BJ (cell line): ENCODE measurements at regions not wholly inside any gene's neighbourhood (a gene's known extent, or its start where the extent isn't known, plus 50 kb on each side); places are given as distances from the start of the nearest gene placed in this dataset.

Experiments
- CTCF ChIA-PET: fragments of 350-600 bp; formaldehyde crosslinking; extraction: SDS; loops from one replicate; lab custom pipeline; 2021; ENCODE audit warnings: antibody characterized with exemption, inconsistent platforms; lab: Yijun Ruan, JAX
- POLR2A ChIA-PET: fragments of 300-600 bp; sonication (Branson Sonifier 250); formaldehyde crosslinking; extraction: SDS; loops from one replicate; lab custom pipeline; 2021; ENCODE audit warnings: antibody characterized with exemption; lab: Charles Lee
- DNase-seq: peaks from one replicate; pipeline ENCODE4 v3.0.0-alpha.2; 2011; ENCODE audit warnings: low read depth
- H3K27me3 ChIP-seq: 2 replicates; pipeline ENCODE4 v1.6.0; 2011; ENCODE audit warnings: low read length; ENCODE audit not compliant: control insufficient read depth, insufficient read depth
- H3K36me3 ChIP-seq: 2 replicates; pipeline ENCODE4 v1.5.1; 2011; ENCODE audit warnings: low read length; ENCODE audit not compliant: control insufficient read depth, insufficient read depth
- H3K4me3 ChIP-seq: 2 replicates; pipeline ENCODE4 v1.5.1; 2011; ENCODE audit warnings: low read depth, mild to moderate bottlenecking, control low read depth, low read length
- TF ChIP-seq, protein P1 (sequence below): IDR thresholded peaks from 2 replicates; pipeline ENCODE4 v1.5.1; 2011; ENCODE audit warnings: low read depth, mild to moderate bottlenecking, control low read depth, inconsistent platforms, low read length, moderate library complexity; ENCODE audit not compliant: insufficient read depth

DNA sequence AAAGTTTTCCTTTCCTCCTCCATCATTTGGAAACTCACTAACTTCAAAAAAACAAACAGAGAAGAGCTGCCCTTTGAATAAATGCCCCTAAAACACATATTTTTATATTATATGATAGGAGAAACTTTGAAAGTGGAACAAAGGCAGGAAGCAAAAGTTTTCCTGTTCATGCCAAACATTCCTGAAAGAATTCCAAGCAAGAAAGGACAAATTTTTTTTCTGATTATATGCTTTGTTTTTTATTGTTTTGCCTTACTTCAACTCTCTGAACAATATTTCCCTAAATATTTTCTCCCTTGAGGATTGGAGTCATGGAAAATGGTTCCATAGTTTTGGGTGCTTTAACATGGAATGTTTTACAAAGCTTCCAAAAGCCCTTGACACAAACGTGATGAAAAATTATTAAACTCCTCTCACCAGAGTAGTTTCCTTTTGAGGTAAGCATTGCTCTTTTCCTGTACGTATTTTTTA is 638.5 kb upstream of the CAMK1G start:
- ChIA-PET POLR2A (no interaction called here), CTCF (no interaction called here)
- Histone ChIP-seq H3K27me3 (no peaks in the 10 kb centered on the region), H3K36me3 (no peaks in the 10 kb centered on the region), H3K4me3 (no peak overlapping the region)
- TF ChIP-seq, protein P1, sequence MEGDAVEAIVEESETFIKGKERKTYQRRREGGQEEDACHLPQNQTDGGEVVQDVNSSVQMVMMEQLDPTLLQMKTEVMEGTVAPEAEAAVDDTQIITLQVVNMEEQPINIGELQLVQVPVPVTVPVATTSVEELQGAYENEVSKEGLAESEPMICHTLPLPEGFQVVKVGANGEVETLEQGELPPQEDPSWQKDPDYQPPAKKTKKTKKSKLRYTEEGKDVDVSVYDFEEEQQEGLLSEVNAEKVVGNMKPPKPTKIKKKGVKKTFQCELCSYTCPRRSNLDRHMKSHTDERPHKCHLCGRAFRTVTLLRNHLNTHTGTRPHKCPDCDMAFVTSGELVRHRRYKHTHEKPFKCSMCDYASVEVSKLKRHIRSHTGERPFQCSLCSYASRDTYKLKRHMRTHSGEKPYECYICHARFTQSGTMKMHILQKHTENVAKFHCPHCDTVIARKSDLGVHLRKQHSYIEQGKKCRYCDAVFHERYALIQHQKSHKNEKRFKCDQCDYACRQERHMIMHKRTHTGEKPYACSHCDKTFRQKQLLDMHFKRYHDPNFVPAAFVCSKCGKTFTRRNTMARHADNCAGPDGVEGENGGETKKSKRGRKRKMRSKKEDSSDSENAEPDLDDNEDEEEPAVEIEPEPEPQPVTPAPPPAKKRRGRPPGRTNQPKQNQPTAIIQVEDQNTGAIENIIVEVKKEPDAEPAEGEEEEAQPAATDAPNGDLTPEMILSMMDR = no peak
- DNase-seq = no peak

DNA sequence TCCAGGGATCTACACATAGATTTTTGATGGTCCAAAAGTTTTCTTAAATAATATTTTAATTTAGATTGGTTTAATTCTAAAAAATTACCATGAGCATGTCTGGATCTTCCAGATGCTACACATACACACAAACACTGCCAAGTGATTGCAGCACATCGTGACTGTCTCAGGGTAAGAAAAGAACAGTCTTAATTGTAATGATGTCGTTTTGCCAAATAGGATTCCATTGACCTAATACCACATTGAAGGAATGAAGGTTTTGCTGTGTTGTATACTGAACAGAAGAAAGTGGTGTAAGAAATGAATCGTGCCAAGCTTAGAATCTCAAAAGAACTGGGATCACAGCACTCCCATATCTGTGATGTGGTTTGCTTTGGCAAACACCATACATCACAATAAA is 633.3 kb upstream of the CAMK1G start:
- TF ChIP-seq, protein P1 = no peak
- no peaks in the 10 kb centered on the region for H3K27me3 ChIP-seq
- no peaks in the 10 kb centered on the region for H3K36me3 ChIP-seq
- peak; percentile 82 for DNase-seq
- no peak overlapping the region for H3K4me3 ChIP-seq
- ChIA-PET POLR2A (interaction anchor here (0.5 kb wide), 1 partner anchor 438 kb away, joined by 3 read pairs; no protein-coding TSS in a partner anchor), CTCF (no interaction called here)

DNA sequence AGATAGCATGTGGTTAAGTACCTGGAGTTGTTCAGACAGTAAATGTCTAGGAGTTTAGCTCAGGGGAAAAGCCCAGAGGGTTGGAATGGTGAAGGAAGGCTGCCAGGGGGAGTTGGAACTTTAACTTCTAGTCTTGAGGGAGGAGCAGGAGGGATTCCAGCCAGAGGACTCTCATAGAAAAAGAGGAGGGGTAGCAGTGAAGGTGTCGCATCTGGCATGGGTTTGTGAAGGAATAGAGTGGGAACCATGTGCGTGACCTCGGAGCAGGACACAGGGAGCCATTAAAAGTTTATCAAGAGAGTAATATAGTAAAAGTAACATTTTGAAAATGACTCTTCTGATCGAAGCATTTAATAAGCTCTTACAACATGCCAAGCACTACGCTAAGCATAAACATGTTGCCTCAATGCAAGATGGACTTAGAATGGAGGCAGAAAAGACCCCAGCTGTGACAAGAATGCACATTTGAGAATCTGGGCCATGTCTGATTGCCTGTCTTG is 632.4 kb upstream of the CAMK1G start:
- ChIA-PET CTCF (no interaction called here), POLR2A (interaction anchor here (0.5 kb wide), 1 partner anchor 437 kb away, joined by 3 read pairs; no protein-coding TSS in a partner anchor)
- no peak overlapping the region for H3K4me3 ChIP-seq

DNA sequence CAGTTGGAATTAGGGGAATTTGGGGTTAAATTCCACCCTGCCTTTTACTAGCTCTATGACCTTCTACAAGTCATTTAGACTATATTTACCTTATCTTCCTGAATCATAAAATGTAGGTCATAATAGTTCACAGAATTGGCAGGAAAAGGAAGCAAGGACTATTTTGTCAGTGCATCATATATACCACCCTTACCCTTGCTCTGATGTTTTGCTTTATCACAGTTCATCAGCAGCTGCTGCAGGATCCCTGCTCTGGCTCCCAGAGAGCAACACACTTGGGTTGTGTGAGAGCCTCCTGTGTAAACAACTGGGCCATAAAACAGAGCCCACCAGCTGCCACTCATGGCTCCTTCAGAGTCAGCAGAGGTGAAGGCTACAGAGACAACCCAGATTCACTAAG is 631.6 kb upstream of the CAMK1G start:
- ChIA-PET POLR2A (no interaction called here), CTCF (no interaction called here)
- H3K36me3 ChIP-seq = no peaks in the 10 kb centered on the region
- H3K27me3 ChIP-seq = no peaks in the 10 kb centered on the region
- H3K4me3 ChIP-seq = no peak overlapping the region
- TF ChIP-seq, protein P1 = no peak
- no peak for DNase-seq

More for the DNA sequence above, 632.4 kb upstream of the CAMK1G start:
- no peak for DNase-seq
- no peaks in the 10 kb centered on the region for H3K27me3 ChIP-seq
- H3K36me3 ChIP-seq = no peaks in the 10 kb centered on the region
- TF ChIP-seq, protein P1 = no peak

DNA sequence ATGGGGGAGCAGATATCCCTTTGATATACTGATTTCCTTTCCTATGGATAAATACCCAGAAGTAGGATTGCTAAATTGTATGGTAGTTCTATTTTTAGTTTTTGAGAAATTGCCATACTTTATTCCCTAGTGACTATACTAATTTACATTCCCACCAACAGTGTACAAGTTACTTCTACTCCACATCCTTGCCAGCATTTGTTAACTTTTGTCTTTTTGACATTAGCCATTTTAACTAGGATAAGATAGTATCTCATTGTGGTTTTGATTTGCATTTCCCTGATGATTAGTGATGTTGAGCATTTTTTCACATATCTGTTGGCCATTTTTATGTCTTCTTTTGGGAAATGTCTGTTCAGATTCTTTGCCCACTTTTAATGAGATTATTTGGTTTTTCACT is 620.6 kb upstream of the CAMK1G start:
- no peak for DNase-seq
- ChIA-PET CTCF (no interaction called here), POLR2A (no interaction called here)
- H3K36me3 ChIP-seq = no peaks in the 10 kb centered on the region
- no peak overlapping the region for H3K4me3 ChIP-seq
- H3K27me3 ChIP-seq = no peaks in the 10 kb centered on the region
- TF ChIP-seq, protein P1 = no peak
